ENCODE measurements at regions not wholly inside any gene's neighbourhood (a gene's known extent, or its start where the extent isn't known, plus 50 kb on each side); places are given as distances from the start of the nearest gene placed in this dataset.

DNA sequence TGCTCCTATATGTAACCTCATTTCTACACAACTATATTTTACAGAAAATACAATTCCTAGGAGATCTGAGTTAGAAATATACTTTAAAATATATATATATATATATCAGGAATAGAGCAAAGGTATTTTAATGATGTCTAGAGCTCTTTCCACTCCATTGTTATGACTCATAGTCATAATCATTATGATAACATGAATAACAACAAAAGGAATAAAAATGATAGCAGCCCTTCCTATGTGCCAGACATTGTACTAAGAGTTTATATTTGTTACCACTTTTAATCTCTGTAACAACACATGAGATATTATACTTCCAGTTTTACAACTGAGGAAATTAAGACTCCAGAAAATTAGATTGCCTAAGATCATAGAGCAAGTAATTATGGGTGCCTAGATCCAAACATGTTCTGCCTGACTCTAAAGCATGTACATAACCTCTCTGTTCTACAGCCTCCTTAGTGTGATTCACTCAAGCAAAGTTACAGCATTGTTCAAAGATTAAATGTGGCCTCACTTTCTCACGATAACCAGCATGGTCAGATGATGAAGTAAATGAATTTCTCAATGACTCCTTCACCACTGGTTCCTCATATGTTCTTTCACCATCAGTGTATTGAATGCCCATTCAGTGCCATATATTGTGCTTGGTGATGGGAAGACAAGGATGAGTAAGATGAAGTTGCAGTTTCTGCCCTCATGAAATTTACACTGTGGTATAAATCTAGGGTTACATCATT is 452.1 kb downstream of the EFNA5 start:
- Mint-ChIP-seq H3K27me3 (ENCODE audit: unreplicated experiment) (no peaks in the 10 kb centered on the region), H3K4me3 (ENCODE audit: unreplicated experiment) (no peak overlapping the region), H3K4me1 (ENCODE audit: unreplicated experiment) (peaks cover 6% of the 10 kb centered on the region), H3K36me3 (ENCODE audit: low read depth, unreplicated experiment) (no peaks in the 10 kb centered on the region), H3K27ac (ENCODE audit: unreplicated experiment) (no peak overlapping the region), H3K9me3 (ENCODE audit: unreplicated experiment) (no peaks in the 10 kb centered on the region)
- no peak for DNase-seq (ENCODE audit: low spot score)
- TF ChIP-seq, protein P1, sequence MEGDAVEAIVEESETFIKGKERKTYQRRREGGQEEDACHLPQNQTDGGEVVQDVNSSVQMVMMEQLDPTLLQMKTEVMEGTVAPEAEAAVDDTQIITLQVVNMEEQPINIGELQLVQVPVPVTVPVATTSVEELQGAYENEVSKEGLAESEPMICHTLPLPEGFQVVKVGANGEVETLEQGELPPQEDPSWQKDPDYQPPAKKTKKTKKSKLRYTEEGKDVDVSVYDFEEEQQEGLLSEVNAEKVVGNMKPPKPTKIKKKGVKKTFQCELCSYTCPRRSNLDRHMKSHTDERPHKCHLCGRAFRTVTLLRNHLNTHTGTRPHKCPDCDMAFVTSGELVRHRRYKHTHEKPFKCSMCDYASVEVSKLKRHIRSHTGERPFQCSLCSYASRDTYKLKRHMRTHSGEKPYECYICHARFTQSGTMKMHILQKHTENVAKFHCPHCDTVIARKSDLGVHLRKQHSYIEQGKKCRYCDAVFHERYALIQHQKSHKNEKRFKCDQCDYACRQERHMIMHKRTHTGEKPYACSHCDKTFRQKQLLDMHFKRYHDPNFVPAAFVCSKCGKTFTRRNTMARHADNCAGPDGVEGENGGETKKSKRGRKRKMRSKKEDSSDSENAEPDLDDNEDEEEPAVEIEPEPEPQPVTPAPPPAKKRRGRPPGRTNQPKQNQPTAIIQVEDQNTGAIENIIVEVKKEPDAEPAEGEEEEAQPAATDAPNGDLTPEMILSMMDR (IDR thresholded peaks at IDR 0.05; ENCODE audit: unreplicated experiment), result no peak

DNA sequence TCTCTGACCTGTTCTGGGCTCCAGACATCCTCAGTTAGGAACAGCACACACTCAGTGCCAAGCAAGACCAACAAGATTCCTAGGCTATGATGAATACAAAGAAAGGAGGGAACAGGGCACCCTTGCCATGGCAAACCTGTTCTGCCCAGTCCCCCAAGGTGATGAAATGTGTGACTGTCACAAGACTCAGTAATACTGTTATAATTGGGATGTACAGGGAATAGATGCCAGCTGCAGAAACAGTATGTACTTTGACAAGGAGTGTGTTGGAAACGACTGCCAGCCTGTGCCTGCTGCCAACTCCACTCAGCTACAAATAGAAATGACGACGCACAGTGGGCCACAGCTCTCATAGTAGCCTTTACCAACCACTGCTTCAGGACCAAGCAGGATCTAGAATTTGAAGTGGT is 453.0 kb downstream of the EFNA5 start:
- no peak overlapping the region for H3K27ac Mint-ChIP-seq (ENCODE audit: unreplicated experiment)
- peaks cover 6% of the 10 kb centered on the region for H3K4me1 Mint-ChIP-seq (ENCODE audit: unreplicated experiment)
- no peak for DNase-seq (ENCODE audit: low spot score)
- no peak overlapping the region for H3K4me3 Mint-ChIP-seq (ENCODE audit: unreplicated experiment)
- TF ChIP-seq, protein P1 (IDR thresholded peaks at IDR 0.05; ENCODE audit: unreplicated experiment), result no peak
- no peaks in the 10 kb centered on the region for H3K27me3 Mint-ChIP-seq (ENCODE audit: unreplicated experiment)
- no peaks in the 10 kb centered on the region for H3K9me3 Mint-ChIP-seq (ENCODE audit: unreplicated experiment)
- no peaks in the 10 kb centered on the region for H3K36me3 Mint-ChIP-seq (ENCODE audit: low read depth, unreplicated experiment)

DNA sequence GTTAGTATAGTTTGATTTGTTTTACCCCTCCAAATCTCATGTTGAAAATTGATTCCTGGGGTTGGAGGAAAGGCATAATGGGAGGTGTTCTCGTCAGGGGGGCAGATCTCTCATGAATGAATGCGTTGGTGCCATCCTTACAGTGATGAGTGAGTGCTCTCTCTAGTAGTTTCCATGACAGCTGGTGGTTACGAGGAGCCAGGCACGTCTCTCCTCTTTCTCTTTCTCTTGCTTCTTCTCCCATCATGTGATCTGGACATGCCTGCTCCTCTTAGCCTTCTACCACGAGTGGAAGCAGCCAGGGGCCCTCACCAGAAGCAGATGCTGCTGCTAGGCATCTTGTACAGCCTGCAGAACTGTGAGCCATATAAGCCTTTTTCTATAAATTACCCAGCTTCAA is 454.1 kb downstream of the EFNA5 start:
- Mint-ChIP-seq H3K27ac (ENCODE audit: unreplicated experiment) (no peak overlapping the region), H3K4me3 (ENCODE audit: unreplicated experiment) (no peak overlapping the region), H3K9me3 (ENCODE audit: unreplicated experiment) (no peaks in the 10 kb centered on the region), H3K4me1 (ENCODE audit: unreplicated experiment) (peaks cover 6% of the 10 kb centered on the region), H3K36me3 (ENCODE audit: low read depth, unreplicated experiment) (no peaks in the 10 kb centered on the region), H3K27me3 (ENCODE audit: unreplicated experiment) (no peaks in the 10 kb centered on the region)
- TF ChIP-seq, protein P1 (IDR thresholded peaks at IDR 0.05; ENCODE audit: unreplicated experiment), result no peak
- no peak for DNase-seq (ENCODE audit: low spot score)

DNA sequence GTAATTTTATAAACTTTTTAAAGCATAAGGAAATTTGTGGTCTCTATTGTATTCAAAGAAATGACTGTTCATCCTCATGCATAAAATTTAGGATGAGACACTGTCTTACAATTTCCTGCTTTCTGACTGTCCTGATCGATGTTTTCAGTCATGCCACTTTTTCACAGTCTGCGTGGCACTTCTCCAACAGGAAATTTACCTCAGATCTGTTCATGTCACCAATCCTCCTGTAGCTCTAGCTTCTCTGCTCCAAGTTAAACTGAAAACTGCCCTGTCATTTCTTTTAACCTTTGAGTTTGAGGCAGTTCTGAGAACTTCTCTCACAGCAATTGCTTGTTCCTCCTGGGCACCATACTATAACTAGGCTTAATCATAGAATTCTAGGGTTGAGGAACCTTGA is 455.1 kb downstream of the EFNA5 start:
- H3K27ac Mint-ChIP-seq (ENCODE audit: unreplicated experiment), result no peak overlapping the region
- H3K9me3 Mint-ChIP-seq (ENCODE audit: unreplicated experiment), result no peaks in the 10 kb centered on the region
- no peak for DNase-seq (ENCODE audit: low spot score)
- H3K27me3 Mint-ChIP-seq (ENCODE audit: unreplicated experiment), result no peaks in the 10 kb centered on the region
- TF ChIP-seq, protein P1 (IDR thresholded peaks at IDR 0.05; ENCODE audit: unreplicated experiment), result no peak
- H3K36me3 Mint-ChIP-seq (ENCODE audit: low read depth, unreplicated experiment), result no peaks in the 10 kb centered on the region
- no peak overlapping the region for H3K4me3 Mint-ChIP-seq (ENCODE audit: unreplicated experiment)
- H3K4me1 Mint-ChIP-seq (ENCODE audit: unreplicated experiment), result peaks cover 6% of the 10 kb centered on the region

DNA sequence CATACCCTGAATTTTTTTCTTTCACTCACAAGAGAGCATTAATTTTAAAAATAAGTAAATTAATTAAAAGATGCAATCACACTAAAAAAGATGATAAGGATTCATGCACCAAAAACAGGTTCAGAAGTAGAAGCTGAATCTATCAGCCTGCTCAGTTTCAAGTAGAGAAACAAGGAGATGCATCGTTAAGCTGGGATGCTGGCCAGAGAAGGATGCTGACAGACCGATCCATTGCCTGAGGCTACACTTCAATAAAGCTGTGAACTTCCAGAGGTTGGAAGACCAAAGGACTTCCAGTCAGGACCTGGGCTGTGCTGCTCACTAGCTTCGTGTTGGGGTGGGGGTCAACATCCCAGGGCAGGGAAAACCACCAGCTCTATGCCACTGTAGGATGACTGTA is 457.7 kb downstream of the EFNA5 start:
- DNase-seq (ENCODE audit: low spot score), result no peak
- Mint-ChIP-seq H3K4me3 (ENCODE audit: unreplicated experiment) (no peak overlapping the region), H3K27me3 (ENCODE audit: unreplicated experiment) (no peaks in the 10 kb centered on the region), H3K4me1 (ENCODE audit: unreplicated experiment) (peaks cover 6% of the 10 kb centered on the region), H3K9me3 (ENCODE audit: unreplicated experiment) (no peaks in the 10 kb centered on the region), H3K36me3 (ENCODE audit: low read depth, unreplicated experiment) (no peaks in the 10 kb centered on the region), H3K27ac (ENCODE audit: unreplicated experiment) (no peak overlapping the region)
- TF ChIP-seq, protein P1 (IDR thresholded peaks at IDR 0.05; ENCODE audit: unreplicated experiment), result no peak

Data from endothelial cell (in vitro differentiated cells).